Esophagus muscularis mucosa (tissue), 4 donors: ENCODE measurements at regions not wholly inside any gene's neighbourhood (a gene's known extent, or its start where the extent isn't known, plus 50 kb on each side); places are given as distances from the start of the nearest gene placed in this dataset.
"Not testable (repeated sequence)": the region's sequence is repeated elsewhere in the genome, so short reads cannot be mapped to it uniquely, and the experiment has no call there.

Experiments
- EP300 ChIP-seq: sonication (generic); formaldehyde crosslinking; IDR thresholded peaks from one replicate; pipeline ENCODE4 v1.6.1; 2017; ENCODE audit warnings: antibody characterized with exemption
- POLR2AphosphoS5 ChIP-seq, 2 donors: sonication (generic); formaldehyde crosslinking; IDR thresholded peaks; one replicate each; pipeline ENCODE4 v1.6.1; 2017; ENCODE audit warnings: antibody characterized with exemption in 2 of 2
- TF ChIP-seq, protein P1 (sequence below), 3 experiments: fragments of 200-600 bp in 2 of 3; fragments of 450-650 bp in 1 of 3; sonication (generic) in 2 of 3; IDR thresholded peaks; one replicate each; pipeline ENCODE4 v1.5.1; 2017 to 2019; ENCODE audit warnings: antibody characterized with exemption in 3 of 3, mild to moderate bottlenecking in 2 of 3, moderate library complexity in 1 of 3

DNA sequence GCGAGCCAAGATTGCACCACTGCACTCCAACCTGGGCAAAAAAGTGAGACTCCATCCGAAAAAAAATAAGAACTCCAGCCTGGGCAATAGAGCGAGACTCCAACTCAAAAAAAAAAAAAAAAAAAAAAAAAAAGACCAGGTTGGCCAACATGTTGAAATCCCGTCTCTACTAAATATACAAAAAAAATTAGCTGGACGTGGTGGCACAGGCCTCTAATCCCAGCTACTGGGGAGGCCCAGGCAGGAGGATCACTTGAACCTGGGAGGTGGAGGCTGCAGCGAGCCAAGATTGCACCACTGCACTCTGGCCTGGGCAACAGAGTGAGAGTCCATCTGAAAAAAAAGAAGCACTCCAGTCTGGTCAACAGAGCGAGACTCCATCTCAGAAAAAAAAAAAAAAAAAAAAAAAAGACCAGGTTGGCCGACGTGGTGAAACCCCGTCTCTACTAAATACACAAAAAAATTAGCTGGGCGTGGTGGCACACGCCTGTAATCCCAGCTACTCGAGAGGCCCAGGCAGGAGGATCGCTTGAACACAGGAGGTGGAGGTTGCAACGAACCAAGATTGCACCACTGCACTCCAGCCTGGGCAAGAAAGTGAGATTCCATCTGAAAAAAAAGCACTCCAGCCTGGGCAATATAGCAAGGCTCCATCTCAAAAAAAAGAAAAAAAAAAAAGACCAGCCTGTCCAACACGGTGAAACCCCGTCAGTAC lies 1603.7 kb downstream of the RPIA start:
- TF ChIP-seq, protein P1, sequence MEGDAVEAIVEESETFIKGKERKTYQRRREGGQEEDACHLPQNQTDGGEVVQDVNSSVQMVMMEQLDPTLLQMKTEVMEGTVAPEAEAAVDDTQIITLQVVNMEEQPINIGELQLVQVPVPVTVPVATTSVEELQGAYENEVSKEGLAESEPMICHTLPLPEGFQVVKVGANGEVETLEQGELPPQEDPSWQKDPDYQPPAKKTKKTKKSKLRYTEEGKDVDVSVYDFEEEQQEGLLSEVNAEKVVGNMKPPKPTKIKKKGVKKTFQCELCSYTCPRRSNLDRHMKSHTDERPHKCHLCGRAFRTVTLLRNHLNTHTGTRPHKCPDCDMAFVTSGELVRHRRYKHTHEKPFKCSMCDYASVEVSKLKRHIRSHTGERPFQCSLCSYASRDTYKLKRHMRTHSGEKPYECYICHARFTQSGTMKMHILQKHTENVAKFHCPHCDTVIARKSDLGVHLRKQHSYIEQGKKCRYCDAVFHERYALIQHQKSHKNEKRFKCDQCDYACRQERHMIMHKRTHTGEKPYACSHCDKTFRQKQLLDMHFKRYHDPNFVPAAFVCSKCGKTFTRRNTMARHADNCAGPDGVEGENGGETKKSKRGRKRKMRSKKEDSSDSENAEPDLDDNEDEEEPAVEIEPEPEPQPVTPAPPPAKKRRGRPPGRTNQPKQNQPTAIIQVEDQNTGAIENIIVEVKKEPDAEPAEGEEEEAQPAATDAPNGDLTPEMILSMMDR (IDR thresholded peaks at IDR 0.05): not testable (repeated sequence)
- not testable (repeated sequence) for TF ChIP-seq POLR2AphosphoS5 (IDR thresholded peaks at IDR 0.05); EP300
